ENCODE measurements at regions not wholly inside any gene's neighbourhood (a gene's known extent, or its start where the extent isn't known, plus 50 kb on each side); places are given as distances from the start of the nearest gene placed in this dataset.

GRCh38 chr3:94616833-94617232, 554.0 kb downstream of the NSUN3 start:
- Histone ChIP-seq H3K4me1 (ENCODE audit: control insufficient read depth, extremely low read depth, insufficient read depth, low read length) (peaks cover 9% of the 10 kb centered on the region), H3K4me2 (ENCODE audit: control insufficient read depth, extremely low read depth, insufficient read depth, low read depth, low read length) (no peak overlapping the region), H3K79me2 (ENCODE audit: control insufficient read depth, insufficient read depth, low read length) (no peaks in the 10 kb centered on the region), H2AFZ (ENCODE audit: control insufficient read depth, low read length) (no peak overlapping the region), H3K9me1 (ENCODE audit: control insufficient read depth, extremely low read depth, insufficient read depth, low read length) (no peaks in the 10 kb centered on the region), H3K4me3 (ENCODE audit: control insufficient read depth in 2 of 3, extremely low read depth in 1 of 3, insufficient read depth in 2 of 3, low read depth in 1 of 3, low read length in 3 of 3) (no peak overlapping the region), H3K27me3 (ENCODE audit: control insufficient read depth, extremely low read depth, insufficient read depth, low read length) (no peaks in the 10 kb centered on the region), H3K36me3 (ENCODE audit: control insufficient read depth in 2 of 2, extremely low read depth in 1 of 2, insufficient read depth in 2 of 2, low read length in 2 of 2) (no peaks in the 10 kb centered on the region), H3K9me3 (ENCODE audit: control insufficient read depth, low read depth, low read length) (no peaks in the 10 kb centered on the region), H3K27ac (ENCODE audit: control insufficient read depth, insufficient read depth, low read length) (no peak overlapping the region), H3K9ac (ENCODE audit: control insufficient read depth, extremely low read depth, insufficient read depth, low read length) (no peak overlapping the region), H4K20me1 (ENCODE audit: control insufficient read depth, extremely low read depth, insufficient read depth, low read length) (no peaks in the 10 kb centered on the region)
- TF ChIP-seq CTCF (optimal IDR thresholded peaks at IDR 0.05 in 1 of 3, IDR thresholded peaks at IDR 0.05 in 1 of 3, conservative IDR thresholded peaks at IDR 0.05 in 1 of 3; ENCODE audit: extremely low read depth in 1 of 3, insufficient read depth in 2 of 3, low read length in 3 of 3), result no peak
- no peak for TF ChIP-seq EZH2 (IDR thresholded peaks at IDR 0.05; ENCODE audit: low read length)
- DNase-seq (ENCODE audit: low read depth, low spot score) (no peak), FAIRE-seq (no peak)
- dilution Hi-C loops (cut with MboI; ENCODE audit: extremely low pct_ligation_motif_present, low sequenced_read_pairs), result no loop called here

GRCh38 chr3:94617312-94617711, 554.5 kb downstream of the NSUN3 start:
- Histone ChIP-seq H3K9me3 (ENCODE audit: control insufficient read depth, low read depth, low read length) (no peaks in the 10 kb centered on the region), H3K36me3 (ENCODE audit: control insufficient read depth in 2 of 2, extremely low read depth in 1 of 2, insufficient read depth in 2 of 2, low read length in 2 of 2) (no peaks in the 10 kb centered on the region), H3K9me1 (ENCODE audit: control insufficient read depth, extremely low read depth, insufficient read depth, low read length) (no peaks in the 10 kb centered on the region), H3K27ac (ENCODE audit: control insufficient read depth, insufficient read depth, low read length) (no peak overlapping the region), H4K20me1 (ENCODE audit: control insufficient read depth, extremely low read depth, insufficient read depth, low read length) (no peaks in the 10 kb centered on the region), H3K27me3 (ENCODE audit: control insufficient read depth, extremely low read depth, insufficient read depth, low read length) (no peaks in the 10 kb centered on the region), H3K4me2 (ENCODE audit: control insufficient read depth, extremely low read depth, insufficient read depth, low read depth, low read length) (no peak overlapping the region), H3K9ac (ENCODE audit: control insufficient read depth, extremely low read depth, insufficient read depth, low read length) (no peak overlapping the region), H3K4me3 (ENCODE audit: control insufficient read depth in 2 of 3, extremely low read depth in 1 of 3, insufficient read depth in 2 of 3, low read depth in 1 of 3, low read length in 3 of 3) (no peak overlapping the region), H3K4me1 (ENCODE audit: control insufficient read depth, extremely low read depth, insufficient read depth, low read length) (peaks cover 9% of the 10 kb centered on the region), H3K79me2 (ENCODE audit: control insufficient read depth, insufficient read depth, low read length) (no peaks in the 10 kb centered on the region), H2AFZ (ENCODE audit: control insufficient read depth, low read length) (no peak overlapping the region)
- FAIRE-seq (no peak), DNase-seq (ENCODE audit: low read depth, low spot score) (no peak)
- dilution Hi-C loops (cut with MboI; ENCODE audit: extremely low pct_ligation_motif_present, low sequenced_read_pairs), result no loop called here
- TF ChIP-seq CTCF (optimal IDR thresholded peaks at IDR 0.05 in 1 of 3, IDR thresholded peaks at IDR 0.05 in 1 of 3, conservative IDR thresholded peaks at IDR 0.05 in 1 of 3; ENCODE audit: extremely low read depth in 1 of 3, insufficient read depth in 2 of 3, low read length in 3 of 3), result no peak
- TF ChIP-seq EZH2 (IDR thresholded peaks at IDR 0.05; ENCODE audit: low read length), result no peak

Measured in keratinocyte (primary cell).